ENCODE measurements at regions not wholly inside any gene's neighbourhood (a gene's known extent, or its start where the extent isn't known, plus 50 kb on each side); places are given as distances from the start of the nearest gene placed in this dataset.

- no peak for DNase-seq
These were observed 173.6 kb downstream of the CDC5L start for GRCh38 chr6:44561060-44561623.

DNA sequence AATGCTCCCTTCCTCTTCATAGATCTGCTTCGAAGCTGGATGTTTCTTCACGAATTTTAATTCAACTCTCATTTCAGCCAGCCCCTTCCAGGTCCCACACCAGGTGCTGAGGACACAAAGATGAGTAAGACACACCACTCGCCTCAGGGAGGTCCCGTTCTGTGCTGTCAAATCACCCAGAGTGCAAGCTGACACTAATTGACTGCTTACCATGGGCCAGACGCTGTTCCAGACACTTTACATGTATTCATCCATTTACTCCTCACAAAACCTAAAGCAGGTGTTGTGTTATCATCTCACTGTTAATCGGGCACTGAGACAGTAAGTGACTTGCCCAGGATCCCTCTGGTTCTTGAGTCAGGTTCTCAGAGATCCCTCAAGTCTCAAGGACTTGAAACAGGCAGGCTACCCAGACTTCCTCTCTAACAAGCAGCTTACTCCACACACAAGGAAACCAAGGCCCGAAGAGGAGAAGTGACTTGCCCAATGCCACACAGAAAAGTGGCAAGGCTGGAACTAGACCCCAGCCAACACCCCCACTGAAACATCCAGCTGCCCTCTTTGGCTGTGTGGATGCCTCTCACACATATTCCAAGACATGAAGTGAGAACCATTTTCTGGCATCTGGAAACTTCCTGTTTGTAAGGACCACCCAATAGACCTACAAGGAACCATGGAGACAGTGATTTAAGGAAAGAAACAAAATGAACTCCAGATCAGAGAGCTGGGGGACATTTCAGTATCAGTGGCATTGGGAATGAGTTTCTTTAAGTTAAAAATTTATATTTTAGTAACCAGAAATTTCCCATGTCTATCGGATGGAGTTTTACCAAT, 174.5 kb downstream of the CDC5L start:
- no peak for DNase-seq

GRCh38 chr6:44563397-44563796, 175.9 kb downstream of the CDC5L start:
- peak; percentile 11 for DNase-seq

GRCh38 chr6:44564906-44565524, 177.5 kb downstream of the CDC5L start:
- DNase-seq = no peak

DNA sequence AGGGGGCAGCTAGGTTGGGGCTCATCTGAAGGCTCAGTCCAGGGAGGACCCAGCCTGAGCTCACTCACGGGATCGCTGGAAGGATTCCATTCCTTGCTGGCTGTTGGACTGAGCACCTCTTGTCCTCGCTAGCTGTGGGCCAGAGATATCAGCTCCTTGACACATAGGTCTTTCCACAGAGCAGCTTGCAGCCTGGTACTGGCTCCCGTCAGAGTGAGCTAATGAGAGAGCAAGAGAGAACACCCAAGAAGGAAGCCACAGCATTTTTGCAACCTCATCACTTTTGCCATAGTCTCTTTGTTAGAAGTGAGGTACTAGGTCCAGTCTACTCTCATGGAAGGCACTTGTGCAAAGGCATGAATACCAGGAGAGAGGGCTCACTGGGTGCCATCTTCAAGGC, 179.9 kb downstream of the CDC5L start:
- DNase-seq = no peak

- no peak for DNase-seq
These were observed 181.6 kb downstream of the CDC5L start for GRCh38 chr6:44569131-44569530.

GRCh38 chr6:44569931-44570385, 182.5 kb downstream of the CDC5L start:
- no peak for DNase-seq

DNA sequence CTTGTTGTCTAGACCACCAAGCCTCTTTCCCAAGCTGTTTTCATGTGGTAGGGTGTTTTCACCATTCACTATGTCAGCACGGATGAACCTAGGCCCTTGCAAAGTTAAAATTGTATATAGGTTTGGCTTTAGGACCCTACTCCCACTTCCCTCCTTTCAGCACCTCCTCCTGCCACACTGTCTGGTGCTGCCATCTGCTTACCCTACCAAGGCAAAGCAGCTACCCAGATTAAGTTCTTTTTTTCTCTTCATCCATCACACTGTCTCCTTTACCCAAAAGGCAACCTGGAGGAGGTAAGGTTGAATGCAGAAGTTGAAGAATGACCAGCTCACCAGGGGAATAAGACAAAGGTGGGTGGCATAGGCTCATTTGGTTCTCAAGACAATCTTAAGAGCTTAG, 184.0 kb downstream of the CDC5L start:
- no peak for DNase-seq

DNA sequence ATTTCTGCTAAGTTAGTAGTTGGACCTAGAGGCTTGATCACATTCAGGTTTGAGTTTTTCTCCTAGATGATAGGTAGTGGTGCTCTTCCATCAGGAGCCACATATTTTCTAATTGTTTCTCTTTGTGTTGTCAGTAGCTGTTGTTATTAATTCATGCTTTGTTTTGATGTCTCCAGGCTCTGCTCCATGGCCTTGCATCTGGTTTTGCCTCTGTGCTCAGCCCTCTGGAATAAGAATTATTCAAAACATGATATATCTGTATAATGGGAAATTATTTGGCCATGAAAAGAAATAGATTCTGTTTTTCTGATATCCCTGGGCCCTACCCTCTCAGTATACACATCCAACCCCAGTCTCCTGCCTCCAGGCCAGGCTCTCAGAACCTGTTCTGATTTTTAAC, 184.8 kb downstream of the CDC5L start:
- no peak for DNase-seq

DNA sequence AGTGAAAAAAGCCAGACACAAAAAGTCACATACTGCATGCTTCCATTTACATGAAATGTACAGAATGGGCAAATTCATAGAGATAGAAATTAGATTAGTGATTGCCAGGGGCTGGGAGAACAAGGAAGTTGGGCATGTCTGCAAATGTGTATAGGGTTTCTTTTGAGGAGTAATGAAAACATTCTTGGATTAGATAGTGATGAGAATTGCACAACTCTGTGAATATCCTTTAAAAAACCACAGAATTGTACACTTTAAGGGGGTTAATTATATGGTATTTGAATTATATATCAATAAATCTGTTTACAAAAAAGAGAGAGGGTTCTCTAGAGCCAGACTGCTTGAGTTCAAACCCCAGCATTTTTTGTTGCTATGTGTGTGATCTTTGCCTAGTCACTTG, 188.1 kb downstream of the CDC5L start:
- DNase-seq = no peak

GRCh38 chr6:44576132-44576631, 188.7 kb downstream of the CDC5L start:
- DNase-seq = no peak

GRCh38 chr6:44580901-44581300, 193.4 kb downstream of the CDC5L start:
- DNase-seq = no peak

DNA sequence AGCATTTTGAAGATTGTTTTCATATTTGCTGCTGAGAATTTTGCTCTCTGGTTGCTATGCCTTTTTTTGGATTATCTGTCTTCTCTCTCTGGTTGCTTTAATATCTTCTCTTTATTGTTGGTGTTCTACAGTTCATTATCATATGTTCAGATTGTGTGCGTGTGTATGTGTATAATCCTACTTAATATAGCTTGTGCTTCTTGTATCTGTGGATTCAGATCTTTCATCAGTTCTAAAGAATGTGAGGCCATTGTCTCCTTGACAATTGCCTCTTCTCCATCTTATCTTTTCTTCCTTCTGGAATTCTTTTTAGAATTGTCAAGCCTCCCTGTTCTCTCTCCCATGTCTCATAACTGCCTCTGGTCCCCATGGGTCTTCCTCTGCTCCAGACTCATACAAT, 195.4 kb downstream of the CDC5L start:
- no peak for DNase-seq

GRCh38 chr6:44590471-44590870, 203.0 kb downstream of the CDC5L start:
- DNase-seq = no peak

GRCh38 chr6:44593539-44593944, 206.0 kb downstream of the CDC5L start:
- DNase-seq = peak; percentile 70

DNA sequence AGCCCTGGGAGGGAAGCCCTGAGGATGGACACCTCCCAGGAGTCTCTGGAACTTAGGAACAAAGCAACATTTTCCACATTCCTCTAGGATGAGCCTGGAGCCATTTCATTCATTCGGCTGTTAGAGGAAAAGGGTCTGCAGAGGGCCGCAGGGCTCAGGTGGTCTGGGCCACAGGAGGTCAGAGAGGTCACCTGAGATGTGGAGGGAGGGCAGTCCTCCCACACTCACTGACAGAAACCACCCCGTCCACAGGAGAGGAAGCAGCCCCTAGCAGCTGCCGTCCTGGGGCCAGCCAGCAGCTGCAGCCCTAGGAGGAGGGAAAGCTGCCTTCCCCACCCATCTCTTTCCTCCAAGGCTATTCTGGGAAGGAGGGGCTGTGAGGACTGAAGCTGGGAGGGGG, 207.0 kb downstream of the CDC5L start:
- no peak for DNase-seq

GRCh38 chr6:44598679-44599078, 211.2 kb downstream of the CDC5L start:
- no peak for DNase-seq

GRCh38 chr6:44599672-44600071, 212.2 kb downstream of the CDC5L start:
- no peak for DNase-seq

DNA sequence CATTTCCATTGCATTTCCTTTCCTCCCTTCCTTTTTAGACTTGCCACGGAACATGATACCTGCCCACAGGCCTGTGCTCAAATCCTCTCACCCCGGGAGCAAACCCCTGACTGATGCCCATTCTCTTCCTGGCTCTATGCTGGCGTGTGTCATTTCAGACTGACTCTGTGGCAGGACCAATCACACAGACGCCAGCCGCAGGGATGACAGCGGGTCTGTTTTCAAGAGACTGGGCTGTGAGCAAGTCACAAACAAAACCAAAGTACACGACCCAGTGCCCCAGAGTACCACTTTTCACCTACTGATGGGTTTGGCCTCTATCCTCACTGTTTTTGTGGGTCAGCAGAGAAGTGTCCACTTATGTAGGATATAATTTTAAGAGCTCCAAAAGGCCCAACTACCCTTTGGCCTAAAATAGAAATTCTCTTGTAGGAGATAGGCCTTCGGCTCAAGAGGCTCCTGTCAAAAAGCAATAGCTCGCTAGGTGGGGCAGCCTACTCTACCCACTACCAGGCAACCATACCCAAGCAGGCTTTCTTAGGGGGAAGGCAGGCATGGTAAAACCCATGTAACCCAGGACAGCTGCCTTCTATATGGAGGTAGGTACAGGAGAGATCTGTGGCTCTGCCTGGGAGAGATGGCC, 215.7 kb downstream of the CDC5L start:
- DNase-seq = no peak

GRCh38 chr6:44606504-44606903, 219.0 kb downstream of the CDC5L start:
- peak; percentile 49 for DNase-seq

- DNase-seq = no peak
These were observed 219.5 kb downstream of the CDC5L start for GRCh38 chr6:44606976-44607375.

- no peak for DNase-seq
These were observed 220.7 kb downstream of the CDC5L start for GRCh38 chr6:44608175-44608574.

DNA sequence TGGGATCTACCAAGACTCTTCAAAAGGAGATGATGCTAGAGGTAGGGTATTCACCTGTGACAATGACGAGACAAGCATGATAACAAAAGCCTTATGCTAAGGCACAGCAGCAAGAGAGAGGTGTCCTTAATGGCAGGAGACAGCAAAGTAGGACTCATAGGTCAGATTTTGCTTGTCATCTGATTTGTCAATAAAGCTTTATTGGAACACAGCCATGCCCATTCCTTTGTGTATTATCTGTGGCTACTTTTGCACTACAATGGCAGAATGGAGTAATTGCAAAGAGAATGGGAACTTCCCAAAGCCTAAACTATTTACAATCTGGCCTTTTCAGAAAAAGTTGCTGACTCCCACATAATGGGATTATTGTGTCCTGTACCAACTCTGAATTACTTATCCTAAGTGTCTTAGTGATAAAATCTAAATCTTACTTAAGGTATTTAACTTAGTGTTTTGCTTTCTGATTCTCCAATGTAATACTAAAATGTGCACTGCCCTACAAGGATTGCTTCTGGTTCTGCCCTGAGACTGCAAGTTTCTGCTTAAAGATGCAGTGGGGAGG, 221.6 kb downstream of the CDC5L start:
- DNase-seq = no peak
